Fibroblast of skin of back (primary cell): ENCODE measurements at regions not wholly inside any gene's neighbourhood (a gene's known extent, or its start where the extent isn't known, plus 50 kb on each side); places are given as distances from the start of the nearest gene placed in this dataset.
A peak's percentile ranks its signal among the peaks of the same experiment; 100 is the strongest.

Source experiments
- DNase-seq: peaks from one replicate; pipeline ENCODE4 v3.0.0-alpha.2; 2013

GRCh38 chr15:66615846-66616245 lies 50.0 kb upstream of the LCTL start:
- no peak for DNase-seq

DNA sequence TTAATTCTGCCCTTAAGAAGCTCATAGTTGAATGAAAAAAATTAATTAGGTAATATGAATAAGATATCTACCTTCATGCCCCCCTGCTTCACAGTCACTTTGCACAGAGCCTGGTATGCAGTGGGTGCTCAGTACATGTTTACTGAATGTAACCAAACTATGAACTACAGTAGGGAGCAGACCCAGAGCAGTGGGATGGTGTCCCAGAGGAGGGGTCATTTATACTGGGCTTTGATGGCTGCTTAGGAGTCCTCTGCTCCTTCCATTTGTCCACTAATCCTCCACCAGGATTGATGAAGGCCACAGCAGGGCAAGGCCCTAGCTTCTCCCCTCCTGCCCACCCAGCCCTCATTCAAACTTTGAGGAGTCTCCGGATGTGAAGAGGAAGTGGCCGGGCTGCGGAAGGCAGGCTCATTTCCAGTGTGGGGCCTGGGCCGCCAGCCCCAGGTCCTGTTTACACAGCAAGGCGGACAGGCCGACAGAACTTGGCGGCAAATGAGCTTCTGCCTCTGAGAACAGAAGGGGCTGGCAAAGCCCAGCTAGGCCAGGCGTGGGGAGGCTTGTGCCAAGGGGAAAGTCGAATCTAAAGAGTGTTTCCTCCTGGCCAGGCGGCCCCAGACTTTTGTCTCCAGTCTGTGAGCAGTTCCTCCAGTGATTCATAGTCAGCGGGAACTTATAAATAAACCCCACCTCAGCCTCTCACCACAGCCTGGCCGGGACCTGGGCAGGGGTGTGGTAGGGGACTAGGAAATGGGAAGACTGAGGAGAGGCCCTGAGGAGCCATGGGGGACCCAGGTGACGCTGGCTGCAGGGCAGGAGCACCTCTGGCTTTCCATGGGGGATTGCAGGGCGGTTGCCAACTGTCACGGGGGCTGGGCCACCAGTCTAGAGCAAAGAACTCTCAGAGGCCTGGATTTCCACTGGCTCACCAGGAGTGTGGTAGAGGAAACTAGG lies 51.6 kb upstream of the LCTL start:
- peak; percentile 56 for DNase-seq

GRCh38 chr15:66619152-66619903 lies 53.5 kb upstream of the LCTL start:
- peak; percentile 65 for DNase-seq

GRCh38 chr15:66620341-66620740 lies 54.5 kb upstream of the LCTL start:
- no peak for DNase-seq

DNA sequence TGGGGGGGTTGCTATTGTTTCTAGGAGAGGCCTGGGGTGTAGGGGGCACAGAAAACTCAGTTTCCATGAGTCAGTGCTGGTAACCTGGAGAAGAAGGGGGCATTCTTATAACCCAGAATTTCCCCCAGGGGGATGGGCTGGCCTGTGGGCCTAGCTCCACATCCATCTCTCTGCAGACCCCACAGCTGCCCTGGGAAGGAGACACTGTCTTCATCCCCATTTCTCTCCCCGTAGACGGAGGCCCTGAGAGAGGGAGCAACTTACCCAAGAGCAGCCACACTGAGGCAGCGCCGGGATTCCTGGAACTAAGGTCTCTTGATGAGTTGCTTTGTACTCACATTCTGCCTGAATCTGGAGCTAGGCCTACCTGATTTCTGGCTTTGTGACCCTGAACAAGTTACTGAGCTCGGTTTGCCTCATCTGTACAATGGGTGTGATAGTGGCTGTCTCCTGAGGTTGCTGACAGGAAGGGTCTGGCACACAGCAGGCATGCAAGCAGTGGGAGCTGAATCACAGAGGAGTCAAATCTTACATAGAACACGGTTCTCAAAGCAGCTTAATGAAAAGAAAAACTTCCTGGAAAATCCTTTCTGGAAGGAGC lies 55.0 kb upstream of the LCTL start:
- DNase-seq, result no peak

DNA sequence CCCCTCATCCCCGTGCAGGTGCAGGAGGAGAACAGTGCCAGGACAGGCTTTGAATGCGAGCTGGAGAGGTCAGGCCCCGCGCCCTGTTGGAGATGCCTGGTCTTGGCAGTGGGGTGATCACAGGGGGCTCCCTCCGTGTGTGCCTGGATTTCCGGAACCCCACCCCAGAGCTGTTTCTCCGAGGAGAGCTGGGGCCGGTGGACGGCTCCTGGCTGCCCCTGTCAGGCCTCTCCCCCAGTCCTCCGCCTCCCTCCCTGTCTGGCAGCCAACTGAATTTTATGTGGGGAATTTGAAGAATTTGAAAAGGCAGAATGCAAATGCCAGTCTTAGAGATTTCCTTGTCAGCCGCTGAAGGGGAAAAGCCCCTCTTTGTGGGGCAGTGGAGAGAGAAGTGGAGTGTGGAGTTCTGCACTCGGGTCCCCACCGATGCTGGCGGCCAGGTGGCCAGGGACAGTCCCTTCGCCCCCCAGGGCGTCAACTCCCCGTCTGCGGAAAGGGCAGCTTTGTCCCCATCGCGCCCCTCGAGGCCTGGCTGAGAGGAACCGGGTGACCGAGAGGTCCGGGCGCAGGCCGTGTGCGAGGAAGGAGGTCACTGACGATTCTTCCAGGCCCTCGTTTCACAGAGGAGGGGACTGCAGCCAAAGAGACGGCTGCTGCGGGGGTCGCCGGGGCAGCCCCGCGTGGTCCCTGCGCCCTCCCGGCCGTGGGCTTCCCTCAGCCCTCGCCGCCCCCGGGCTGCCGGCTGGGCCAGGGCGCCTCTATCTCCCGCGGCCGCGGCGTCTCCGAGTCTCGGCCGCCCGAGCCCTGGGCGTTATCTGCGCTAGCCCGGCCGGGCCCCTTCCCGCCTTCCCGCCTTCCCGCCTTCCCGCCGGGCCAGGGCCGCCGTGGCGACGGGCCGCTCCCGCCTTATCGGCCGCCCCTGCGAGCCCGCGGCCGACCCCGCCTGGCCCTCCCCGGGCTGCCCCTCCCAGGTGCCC lies 56.0 kb upstream of the LCTL start:
- DNase-seq, result peak; percentile 64

DNA sequence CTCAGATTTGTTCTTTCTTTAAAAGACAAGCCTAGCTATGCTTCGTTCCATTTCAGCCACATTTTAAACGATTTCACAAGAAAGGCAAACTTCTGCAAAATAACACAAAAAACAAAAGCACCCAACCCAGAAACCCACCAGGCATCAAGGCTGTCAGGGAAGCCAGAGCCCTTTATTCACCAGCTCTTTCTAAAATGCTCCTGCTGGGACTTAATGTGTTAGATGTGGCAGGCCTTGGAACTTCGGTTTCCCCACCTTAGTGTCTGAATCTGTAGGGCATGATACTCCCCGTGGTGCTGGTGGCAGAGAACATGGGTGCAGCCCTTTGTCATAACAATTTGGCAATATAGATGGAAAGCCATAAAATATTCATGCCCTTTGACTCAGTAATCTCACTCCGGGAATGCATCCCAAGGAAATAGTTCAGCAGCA lies 56.8 kb upstream of the LCTL start:
- DNase-seq, result peak; percentile 15

DNA sequence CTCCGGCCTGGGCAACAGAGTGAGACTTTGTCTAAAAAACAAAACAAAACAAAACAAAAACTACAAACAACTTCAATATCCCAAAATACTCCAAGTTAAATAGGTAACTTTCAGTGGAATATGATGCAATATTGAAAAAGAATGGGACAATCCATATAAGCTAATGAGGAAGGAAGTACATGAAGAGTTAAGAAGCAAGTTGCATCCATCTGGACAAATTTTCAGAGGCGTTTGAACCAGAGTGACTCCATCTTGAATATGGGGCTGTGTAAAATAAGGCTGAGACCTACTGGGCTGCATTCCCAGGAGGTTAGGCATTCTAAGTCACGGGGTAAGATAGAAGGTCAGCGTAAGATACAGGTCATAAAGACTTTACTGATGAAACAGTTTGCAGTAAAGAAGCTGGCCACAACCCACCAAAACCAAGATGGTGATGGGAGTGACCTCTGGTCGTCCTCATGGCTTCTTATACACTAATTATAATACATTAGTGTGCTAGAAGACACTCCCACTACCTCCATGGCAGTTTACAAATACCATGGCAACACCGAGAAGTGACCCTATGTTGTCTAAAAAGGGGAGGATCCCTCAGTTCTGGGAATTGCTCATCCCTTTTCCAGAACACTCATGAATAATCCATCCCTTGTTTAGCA lies 58.1 kb upstream of the LCTL start:
- no peak for DNase-seq

DNA sequence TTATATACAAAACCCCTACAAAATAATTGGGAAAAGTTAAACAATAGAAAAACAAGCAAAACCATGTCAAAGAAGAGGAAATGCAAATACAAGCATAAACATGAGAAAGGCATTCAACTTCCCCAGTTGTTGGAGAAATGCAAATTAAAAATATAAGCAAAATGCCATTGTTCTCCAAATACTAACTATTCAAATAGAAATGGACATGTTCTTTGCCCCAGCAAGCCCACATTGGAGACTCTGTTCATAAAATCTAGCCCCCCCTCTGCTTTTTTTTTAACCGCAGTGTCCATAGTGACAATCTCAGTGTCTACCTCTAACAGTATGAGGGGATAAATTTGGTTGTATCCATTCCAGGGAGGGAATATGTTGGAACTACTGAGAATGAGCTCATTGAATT lies 59.7 kb upstream of the LCTL start:
- no peak for DNase-seq

DNA sequence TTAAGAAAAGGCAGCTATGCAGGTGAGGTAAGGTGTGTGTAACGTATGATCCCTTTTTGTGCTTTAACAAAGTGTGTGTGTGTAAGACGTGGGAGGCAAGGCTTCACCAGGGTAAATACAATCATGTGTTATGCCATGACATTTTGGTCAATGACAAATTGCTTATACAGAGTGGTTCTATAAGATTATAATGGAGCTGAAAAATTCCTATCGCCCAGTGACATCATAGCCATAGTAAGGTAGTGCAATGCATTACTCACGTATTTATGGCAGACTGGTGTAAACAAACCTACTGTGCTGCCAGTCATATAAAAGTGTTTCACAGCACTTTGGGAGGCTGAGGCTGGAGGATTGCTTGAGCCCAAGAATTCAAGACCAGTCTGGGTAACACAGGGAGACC lies 60.2 kb upstream of the LCTL start:
- no peak for DNase-seq

DNA sequence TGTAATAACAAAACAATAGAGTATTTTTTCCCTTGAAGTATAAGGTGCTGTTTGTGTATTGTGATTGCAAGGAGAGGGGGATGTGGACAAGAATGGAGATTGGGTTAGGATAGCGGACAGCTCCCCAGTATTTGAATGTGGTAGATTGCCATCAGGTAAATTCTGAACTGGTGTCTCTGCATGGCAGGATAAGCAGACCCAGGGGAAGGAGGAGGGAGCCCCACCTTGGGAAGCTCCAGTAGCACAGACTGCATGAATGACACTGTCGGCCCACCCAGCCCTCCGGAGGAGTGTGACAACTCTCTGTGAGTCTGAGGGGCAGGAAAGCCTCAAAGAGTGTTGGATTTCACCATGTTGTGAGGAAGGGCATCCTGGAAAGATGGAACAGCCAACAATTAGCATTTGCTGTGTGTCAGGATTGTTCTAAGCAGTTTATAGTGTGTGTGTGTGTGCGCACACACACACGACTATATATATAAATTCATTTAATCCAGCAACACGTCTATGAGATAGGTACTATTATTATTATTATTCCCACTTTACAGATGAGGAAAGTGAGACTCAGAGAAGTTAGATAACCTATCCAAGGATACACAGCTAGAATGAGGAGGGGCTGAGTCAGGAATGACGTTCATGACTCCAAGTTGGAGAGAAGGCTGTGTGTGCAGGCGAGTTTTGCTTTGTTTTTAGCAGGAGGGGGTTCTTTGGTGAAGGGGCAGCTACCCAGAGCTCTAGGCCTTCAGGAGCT lies 63.4 kb upstream of the LCTL start:
- no peak for DNase-seq

- DNase-seq, result no peak
These were observed 64.2 kb upstream of the LCTL start for GRCh38 chr15:66629817-66630576.

- DNase-seq, result no peak
These were observed 65.1 kb upstream of the LCTL start for GRCh38 chr15:66630801-66631351.

- peak; percentile 25 for DNase-seq
These were observed 65.9 kb upstream of the LCTL start for GRCh38 chr15:66631616-66632263.

- no peak for DNase-seq
These were observed 67.5 kb upstream of the LCTL start for GRCh38 chr15:66633041-66633937.

DNA sequence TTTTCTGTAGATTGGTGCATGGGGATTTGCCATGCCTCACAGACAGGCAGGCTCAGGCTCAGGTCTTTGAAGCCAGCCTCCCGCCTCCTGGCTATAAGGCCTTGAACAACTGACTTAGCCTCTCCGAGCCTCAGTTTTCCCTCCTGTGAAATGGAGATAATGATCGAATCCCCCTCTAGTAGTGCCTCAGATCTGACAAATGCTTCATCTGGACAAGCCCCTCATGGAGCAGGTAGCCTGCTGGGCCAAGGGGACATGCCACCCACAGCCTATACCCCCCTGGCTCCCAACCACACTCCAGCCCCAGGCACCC lies 68.1 kb upstream of the LCTL start:
- DNase-seq, result no peak

DNA sequence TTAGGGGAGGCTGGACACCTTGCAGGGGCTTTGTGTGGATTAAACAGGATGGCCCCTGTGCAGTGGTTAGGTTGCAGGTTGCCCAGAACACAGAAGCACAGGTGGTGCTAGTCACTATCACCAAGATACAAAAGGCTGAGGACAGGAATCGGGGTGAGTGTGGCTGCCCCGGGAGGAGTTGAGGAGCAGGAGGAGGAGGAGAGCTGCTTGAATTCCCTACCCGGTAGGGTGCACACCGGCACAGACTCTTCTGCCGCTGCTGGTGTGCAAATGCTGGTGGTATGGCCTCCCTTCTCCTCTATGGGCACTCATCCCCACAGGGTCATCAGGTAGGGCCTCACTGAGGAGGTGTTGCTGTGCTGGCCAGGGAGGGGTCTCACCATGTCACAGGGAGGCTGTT lies 67.5 kb upstream of the SMAD6 start:
- DNase-seq, result no peak

DNA sequence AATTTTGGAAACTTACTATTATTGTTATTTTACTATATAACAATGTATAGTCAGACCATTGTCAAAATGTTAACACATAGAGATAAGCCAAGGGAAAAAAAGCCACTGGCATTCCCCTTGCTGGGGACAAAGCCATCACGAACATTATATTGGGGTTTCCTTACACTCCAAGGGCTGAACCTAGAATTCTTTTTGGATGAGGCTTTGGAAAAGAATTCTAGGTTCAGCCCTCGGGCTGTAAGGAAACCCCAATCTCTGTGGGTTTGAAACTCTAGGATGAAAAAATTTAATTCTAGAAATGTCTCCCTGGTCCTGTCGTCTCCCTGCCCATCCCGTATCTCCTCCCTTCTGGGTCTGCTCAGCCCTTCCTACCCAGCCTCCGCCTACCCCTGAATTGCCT lies 67.0 kb upstream of the SMAD6 start:
- DNase-seq, result no peak
